HG03354 (cell line): ENCODE measurements at regions not wholly inside any gene's neighbourhood (a gene's known extent, or its start where the extent isn't known, plus 50 kb on each side); places are given as distances from the start of the nearest gene placed in this dataset.
"Not testable (repeated sequence)": the region's sequence is repeated elsewhere in the genome, so short reads cannot be mapped to it uniquely, and the experiment has no call there.

ENCODE experiments used
- ATAC-seq: cut with Tn5 transposase; IDR thresholded peaks from one replicate; pipeline ENCODE4 v1.9.1; 2021; ENCODE audit warnings: mild to moderate bottlenecking; ENCODE audit not compliant: unreplicated experiment, poor library complexity, severe bottlenecking

DNA sequence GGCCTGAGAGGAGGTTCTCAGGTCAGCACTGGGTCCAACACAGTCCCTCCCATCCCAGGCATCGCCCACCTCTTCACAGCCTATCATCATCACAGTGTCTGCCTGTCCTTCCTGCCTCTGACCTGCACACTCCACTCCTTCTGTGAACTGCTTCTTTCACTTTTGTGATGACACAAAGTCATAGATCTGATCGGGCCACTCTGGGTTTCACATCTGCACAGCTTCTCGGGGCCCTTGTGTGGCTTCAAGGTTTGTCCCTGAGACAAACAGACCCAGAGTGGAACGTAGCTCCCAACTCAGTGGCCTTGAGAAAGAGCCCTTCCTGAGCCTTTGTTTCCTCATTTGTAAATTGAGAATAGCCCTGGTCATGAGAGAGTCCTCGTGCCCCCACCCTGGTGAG lies 377.1 kb downstream of the ANAPC1 start:
- peak; percentile 97 for ATAC-seq

DNA sequence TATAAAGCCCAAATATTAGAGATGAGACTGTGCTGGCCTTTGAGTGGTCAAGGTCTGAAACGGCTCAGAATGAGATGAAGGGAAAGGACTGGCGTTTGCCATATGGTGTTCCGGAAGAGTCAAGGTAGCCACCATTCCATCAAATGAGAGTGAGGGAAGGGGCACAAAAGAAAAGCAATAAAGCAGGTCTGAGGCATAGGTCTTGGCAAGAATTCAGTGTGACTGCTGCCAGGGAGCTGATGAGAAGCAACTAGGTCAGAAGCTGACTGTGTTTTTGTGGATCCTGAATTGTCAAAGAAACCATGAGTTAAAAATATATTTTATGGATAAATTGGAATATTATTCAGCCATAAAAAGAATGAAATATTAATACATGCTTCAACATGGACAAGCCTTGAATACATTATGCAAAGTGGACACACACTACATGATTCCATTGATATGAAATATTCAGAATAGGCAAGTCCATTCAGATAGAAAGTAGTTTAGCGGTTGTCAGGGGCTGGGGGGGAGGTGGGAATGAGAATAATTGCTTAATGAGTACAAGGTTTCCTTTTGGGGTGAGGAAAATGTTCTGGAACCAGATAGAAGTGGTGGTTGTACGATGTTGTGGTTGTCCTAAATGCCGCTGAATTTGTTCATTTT lies 374.6 kb downstream of the ANAPC1 start:
- not testable (repeated sequence) for ATAC-seq

DNA sequence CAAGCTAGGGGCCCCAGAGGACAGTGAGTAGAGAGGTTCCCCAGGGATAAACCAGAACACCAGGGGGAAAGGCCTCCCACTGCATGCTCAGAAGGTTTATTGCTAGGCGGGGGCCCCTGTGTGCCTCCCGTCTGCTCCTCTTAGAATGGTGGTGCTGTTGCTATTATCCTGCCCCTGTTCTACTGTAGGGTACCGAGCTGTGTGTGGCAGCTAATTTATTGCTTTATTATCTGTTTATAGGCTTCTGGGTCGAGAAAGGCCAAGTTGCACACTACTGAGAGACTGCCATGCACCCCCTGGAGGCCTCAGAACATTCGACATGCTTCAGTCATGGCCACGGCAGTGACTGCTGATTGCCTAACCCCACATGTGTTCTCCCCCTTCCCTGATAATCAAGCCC lies 373.6 kb downstream of the ANAPC1 start:
- not testable (repeated sequence) for ATAC-seq

DNA sequence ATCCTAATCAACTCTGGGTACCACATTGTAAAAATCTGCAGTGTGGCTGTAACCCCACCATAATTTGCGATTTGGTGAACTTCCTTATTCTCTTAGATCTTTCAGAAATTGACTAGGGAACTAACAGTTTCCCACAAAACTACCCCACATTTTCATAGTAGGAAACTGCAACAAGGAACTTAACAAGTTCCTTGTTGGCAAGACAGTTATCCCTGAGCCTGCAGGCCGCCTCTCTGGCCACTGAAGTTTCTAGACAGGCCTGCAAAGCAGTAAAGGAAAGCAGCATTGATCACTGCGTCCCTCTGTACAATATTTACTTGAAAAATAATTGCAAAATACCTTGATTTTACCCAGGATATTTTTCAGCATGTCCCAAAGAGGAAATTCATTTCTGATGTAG lies 372.9 kb downstream of the ANAPC1 start:
- ATAC-seq = not testable (repeated sequence)

DNA sequence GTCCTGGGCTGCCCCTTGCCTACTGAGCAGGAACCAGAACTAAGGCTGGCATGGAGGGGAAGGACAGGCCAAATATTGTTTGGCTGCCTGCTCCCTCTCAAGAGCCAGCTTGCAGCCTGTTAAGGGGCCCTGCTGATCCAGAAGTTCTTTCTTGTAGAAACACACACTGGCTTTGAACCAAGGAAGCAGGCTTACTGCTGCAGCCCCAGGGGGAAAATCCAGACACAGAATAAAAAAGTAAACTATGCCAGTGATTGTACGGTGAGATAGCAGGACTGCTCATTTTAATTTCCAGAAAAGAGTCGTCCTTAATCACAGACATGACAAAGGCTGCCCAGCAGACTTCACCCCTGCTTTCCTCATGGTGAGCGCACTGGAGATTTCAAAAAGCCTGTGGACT lies 371.6 kb downstream of the ANAPC1 start:
- not testable (repeated sequence) for ATAC-seq

DNA sequence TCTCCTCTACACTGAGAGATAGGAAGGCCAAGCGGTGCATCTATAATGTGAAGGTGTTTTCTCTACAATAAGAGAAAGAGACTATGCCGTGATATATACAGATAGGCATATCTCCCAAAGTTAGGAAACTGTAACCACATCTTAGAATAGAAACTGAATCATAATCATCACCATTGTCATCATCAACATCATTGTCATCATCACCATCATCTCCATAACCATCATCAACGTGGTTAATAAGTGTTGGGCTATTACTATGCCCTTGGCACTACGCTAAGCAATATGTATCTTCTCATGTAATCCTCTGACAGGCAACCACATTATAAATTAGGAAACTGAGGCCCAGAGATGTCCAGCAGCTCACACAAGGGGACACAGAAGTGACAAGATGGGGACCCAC lies 369.9 kb downstream of the ANAPC1 start:
- ATAC-seq = not testable (repeated sequence)

DNA sequence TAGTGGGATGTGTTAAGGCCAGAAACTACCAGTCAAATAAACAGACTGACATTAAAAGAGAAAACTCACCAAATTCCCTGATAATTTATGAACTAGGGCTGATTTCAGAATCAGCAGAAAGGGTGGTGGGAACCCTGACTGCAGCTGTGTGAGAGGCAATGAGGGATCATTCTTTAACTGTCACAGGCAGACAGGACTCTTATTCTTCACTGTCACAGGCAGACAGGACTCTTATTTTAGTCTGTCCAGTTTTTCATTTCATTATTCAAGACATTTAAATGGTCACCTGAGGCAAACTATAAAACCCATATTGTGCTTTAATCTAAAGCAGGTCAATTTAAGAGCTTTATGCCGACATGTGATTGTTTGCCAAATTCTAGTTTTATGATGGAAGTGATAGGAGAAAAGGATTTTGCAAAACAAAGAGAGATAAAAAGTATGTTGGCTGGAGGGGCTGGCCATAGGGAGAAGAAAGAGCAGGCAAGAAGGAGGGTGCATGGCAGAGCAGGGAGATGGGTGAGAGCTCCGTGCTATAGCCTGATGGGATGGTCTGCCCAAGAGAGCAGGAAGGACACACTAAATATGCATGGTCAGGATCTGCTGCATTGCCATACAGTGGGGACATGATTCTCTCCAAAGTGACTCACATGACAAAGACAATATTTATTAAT lies 366.8 kb downstream of the ANAPC1 start:
- not testable (repeated sequence) for ATAC-seq

DNA sequence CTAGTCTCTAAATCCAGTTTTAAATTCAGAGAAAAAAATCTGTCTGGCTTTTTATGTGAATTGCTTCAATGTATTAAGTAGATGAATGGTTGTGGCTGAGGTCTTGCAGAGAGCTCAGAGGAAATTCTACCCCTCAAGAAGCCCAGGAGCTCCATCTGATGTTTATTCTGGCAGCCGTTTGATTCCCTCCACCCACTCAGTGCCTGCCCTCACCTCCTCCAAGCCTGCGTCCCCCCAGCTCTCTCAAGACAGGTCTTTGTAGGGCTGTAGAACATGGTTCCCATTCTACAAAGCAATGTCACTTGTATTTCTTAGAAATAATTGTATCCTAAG lies 366.3 kb downstream of the ANAPC1 start:
- ATAC-seq = not testable (repeated sequence)

DNA sequence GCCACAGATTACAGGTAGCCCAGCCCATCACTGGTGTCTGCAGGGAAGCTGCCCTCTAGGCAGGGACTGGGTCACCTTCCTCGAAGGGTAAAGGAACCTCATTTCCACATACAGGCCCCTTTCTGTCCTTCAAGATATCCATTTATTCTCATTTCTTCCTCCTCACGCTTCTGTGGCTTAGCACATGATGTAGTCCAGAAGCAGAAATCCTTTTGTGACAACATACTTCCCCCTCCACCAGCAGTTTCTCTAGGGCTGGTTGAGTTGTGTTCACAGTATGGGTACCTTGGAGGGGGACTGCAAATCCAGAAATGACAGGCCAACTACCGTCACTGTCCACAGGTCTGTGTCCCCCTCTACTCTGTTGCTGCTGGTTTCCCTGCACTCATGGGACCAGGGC lies 364.9 kb downstream of the ANAPC1 start:
- ATAC-seq = no peak

DNA sequence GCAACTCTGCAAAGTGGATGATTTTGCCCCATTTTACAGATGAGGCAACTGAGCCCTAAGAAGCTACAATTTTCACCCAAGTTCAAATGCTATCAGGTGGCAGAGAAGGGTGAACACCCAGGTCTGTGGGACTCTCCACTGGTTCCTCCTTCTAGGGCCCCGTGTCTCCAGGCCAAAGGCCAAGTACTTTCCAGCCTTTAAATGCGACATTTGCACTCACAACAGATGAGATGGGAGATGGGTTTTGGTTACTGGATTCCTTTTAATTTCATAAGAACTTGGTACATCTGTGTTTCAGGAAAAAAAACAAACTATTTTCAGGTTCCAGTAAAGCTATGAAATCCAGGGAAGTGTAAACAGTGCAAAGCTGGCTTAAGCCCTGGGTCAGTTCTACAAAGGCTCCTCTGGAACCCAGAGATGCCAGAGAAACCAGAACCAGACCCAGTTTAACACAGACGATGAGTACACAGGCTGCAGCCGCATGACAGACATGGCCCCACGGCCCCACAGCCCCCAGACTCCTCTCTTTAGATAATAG lies 361.7 kb downstream of the ANAPC1 start:
- ATAC-seq = no peak

DNA sequence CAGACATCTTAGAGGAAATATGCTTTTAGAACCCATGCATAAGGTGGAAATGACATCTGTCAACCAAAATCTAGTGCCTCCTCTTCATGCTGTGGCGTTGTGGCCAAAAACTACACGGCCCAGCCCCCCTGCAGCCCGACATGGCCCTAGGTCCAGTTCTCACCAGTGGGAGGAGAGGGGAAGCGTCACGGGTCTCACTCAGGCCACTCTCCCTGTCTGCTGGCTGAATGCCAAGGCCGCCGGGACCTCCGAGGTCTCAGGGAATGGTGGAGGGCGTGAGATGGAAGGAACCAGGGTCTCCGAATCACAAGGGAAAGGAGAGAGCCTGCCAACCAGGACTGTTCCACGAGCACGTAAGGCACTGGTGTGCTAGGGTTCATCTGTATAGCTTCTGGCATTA lies 361.0 kb downstream of the ANAPC1 start:
- no peak for ATAC-seq

DNA sequence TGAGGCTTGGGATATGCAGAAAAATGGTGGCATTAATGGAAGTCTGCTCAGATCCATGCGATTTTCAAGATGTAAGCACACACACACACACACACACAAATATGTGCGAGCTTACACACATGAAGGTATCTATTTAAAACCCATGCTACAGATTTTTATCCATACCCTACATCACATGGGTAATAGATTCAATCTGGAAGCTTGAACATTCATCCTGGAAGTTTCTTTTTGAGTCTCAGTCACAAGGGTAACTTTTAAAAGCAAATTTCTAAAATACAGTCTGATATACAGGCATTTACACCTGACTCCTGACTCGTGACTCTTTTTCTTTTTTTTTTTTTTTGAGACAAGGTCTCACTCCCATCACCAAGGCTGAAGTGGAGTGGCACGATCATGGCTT lies 359.0 kb downstream of the ANAPC1 start:
- ATAC-seq = not testable (repeated sequence)

DNA sequence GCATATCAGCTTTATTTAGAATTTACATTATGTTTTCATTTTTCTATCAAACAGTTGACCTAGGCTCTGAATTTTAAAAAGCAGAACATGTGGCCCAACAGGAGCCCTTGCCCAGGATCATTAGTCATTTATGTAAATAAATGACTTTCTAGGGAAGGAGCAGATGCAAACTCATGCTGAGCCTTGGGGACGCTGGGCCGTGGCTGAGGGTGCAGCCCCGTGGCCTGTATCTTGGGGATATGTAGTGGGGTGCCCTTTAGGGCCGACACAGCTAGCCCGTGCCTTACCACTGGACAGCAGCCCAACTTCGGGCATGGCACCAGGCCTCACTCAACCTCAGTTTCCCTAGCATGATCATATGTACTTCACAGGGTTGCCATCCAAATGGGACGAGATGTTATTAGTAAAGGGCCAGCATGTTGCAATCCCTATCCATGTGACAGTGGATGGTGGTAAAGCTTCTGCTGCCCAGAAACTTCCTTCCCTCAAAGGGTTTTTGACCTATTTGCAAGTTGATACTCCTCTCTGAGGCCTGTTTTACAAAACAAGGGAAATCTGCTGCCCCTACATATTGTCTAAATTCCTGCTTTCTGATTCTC lies 357.9 kb downstream of the ANAPC1 start:
- not testable (repeated sequence) for ATAC-seq

DNA sequence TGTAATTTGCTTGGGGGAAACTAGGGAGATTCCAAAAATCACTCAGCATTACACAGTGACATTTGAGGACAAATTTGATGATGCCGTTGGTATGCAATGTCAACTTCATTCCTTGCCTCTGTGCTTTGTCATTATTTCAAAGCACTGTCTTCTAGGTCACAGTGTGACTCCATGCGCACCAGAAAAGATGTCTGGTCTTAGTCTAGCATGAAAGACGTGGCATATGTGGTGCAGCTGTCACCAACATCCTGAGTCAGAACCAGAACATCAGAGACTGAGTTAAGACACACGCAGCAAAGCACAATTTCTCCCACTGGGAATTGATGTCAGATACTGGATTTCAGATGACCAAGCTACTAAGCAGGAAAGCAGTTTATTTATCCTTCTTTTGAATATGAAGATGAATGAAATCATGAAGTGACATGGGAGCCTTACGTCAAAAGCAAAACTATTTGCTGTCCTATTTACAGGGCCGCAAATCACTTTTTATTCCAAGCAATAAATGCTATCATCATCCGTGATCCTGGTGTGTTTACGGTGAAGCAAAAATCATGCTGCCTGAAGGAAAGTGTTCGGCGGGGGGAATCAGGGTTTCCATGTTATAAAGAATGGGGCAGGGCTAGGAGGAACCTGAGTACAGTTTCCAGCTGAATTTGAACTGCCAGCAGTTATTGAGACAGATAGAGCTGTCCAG lies 356.1 kb downstream of the ANAPC1 start:
- not testable (repeated sequence) for ATAC-seq

DNA sequence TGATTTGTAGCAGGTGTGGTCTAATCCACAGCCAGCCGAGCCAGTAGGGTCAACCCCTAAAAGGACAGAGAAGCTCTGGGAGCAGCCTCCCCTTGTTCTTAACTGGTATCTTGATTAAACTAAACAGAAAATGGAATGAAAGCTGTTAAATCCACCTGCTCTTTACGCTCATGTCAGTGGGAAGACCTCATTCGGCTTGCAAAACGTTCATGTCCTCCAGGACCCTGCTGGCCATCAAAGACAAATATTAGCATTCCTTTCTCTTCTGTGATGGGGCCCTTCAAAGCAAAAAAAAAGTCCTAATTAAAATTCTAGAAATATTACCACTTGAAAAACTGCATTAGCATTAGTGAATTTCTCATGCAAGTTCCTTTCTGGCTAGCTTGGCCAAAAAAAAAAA lies 355.0 kb downstream of the ANAPC1 start:
- ATAC-seq = not testable (repeated sequence)

DNA sequence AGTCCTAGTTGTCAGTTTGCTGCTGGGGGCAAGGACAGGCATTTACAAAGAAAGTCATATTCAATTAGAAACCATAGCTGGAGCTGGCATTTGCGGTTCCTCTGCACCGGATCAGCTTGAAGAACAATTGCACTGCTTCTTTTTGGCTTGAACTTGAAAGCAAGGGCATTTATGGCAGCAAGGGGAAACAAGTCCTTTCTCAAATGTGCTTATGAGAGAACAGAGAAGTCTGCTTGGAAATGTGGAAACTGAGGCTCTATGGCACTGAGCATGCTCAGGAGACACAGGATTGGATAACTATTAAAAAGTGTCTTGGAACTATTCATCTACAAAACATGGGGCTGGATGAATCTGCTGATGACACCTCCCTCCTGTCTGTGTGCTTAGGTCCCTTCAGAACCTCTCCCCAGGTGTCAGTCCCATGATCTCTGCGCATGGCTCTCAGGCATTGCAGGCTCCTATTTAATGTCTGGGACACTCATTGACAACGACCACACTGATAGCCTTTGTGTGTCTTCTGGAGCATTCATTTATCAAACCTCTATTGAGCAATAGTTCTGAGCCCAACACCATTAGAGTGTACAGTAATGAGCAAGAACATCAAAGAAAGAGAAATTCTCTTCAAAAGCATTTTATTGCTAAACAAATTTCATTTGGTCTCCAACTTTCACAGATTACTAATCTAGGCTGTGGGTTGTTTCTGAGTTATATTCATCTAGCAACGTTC lies 353.6 kb downstream of the ANAPC1 start:
- not testable (repeated sequence) for ATAC-seq

DNA sequence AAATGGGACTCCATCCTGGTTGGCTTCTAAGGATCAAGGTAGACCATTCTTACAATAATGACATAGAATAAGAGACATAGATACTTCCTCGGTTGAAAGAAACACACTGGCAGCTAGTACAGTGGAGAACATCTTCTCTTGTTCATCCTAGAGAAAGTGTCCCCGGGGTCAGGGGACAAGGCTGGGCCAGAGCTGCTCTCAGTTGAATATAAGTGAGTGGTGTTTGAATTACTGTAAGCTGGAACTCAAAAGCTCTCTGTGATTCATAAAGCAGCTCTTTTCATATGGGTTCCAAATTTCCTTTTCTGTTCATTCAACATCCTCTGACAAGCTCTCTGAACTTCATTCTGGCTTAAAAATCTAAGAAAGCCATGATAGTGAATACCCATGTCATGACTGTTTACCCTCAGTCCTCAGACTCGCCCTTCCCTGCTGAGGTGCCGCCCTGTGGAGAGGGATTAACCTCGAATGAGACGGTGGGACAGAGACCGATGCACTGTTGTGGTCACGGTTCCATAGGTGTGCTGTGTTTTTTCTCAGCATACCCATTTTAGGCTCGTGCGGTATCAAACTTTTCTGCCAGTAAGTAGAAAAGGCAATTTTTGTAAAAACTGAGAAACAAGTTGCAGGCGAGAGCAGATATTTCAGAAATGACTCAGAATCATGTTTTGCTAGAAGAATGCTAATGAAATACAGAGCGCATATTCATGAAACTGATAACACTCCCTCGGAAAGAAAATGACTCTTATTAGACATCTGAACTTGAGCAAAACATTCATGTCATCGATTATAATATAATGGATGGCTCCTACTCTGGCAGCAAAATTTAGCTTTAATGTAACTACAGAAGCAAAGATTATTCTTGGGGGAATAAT lies 351.1 kb downstream of the ANAPC1 start:
- ATAC-seq = not testable (repeated sequence)

DNA sequence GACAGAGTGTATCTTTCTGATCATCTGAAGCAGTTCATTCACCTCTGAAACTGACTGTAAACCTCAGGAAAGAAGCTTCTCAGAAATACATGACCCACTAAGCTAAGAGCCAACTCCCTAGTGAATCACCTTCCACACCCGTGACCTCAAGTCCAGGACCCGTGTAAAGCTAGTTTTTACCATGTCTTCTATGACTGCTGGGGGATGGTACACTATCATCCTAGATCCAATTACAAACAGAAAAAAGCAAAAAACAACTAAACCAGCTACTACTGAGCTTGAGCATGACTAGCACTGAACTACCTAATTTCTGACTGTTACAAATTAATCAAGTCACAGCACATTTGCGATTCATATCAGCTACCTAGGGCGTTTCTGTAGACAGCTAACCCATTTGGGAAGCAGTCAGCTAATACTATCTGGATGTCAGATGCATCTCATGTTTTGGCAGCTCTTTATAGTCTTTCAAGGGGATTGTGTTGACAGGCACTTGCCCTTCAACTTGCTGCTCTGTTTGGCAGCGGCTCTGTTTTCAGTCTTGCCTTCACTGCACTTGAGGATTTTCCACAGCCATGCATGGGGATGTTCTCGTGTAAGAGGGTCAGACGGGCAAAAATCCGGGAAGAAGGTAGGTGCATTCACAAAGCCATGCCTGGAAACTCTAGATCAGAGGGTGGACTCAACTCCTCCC lies 350.3 kb downstream of the ANAPC1 start:
- ATAC-seq = not testable (repeated sequence)
